NCI-H748 (cell line): ENCODE measurements at regions not wholly inside any gene's neighbourhood (a gene's known extent, or its start where the extent isn't known, plus 50 kb on each side); places are given as distances from the start of the nearest gene placed in this dataset.
"Not testable (repeated sequence)": the region's sequence is repeated elsewhere in the genome, so short reads cannot be mapped to it uniquely, and the experiment has no call there.

ENCODE experiments used
- DNase-seq: peaks from one replicate; lab custom pipeline; 2025; ENCODE audit not compliant: unreplicated experiment; lab: John Stamatoyannopoulos, UW

- DNase-seq, result no peak
Measured at GRCh38 chr10:100661520-100661919, 83.9 kb upstream of the PAX2 start.

- peak; percentile 6 for DNase-seq
Measured at GRCh38 chr10:100662067-100662466, 83.3 kb upstream of the PAX2 start.

- no peak for DNase-seq
Measured at GRCh38 chr10:100664316-100665149, 80.8 kb upstream of the PAX2 start.

- DNase-seq, result not testable (repeated sequence)
Measured at GRCh38 chr10:100666634-100667033, 78.7 kb upstream of the PAX2 start.

- no peak for DNase-seq
Measured at GRCh38 chr10:100669616-100670015, 75.8 kb upstream of the PAX2 start.

GRCh38 chr10:100670368-100670767, 75.0 kb upstream of the PAX2 start:
- DNase-seq, result no peak

- DNase-seq, result peak; percentile 56
Measured at GRCh38 chr10:100670828-100671479, 74.4 kb upstream of the PAX2 start.

GRCh38 chr10:100672199-100672598, 73.2 kb upstream of the PAX2 start:
- no peak for DNase-seq

GRCh38 chr10:100677290-100677945, 68.0 kb upstream of the PAX2 start:
- DNase-seq, result no peak

- DNase-seq, result peak; percentile 45
Measured at GRCh38 chr10:100679327-100679726, 66.1 kb upstream of the PAX2 start.

- peak; percentile 27 for DNase-seq
Measured at GRCh38 chr10:100683004-100683403, 62.4 kb upstream of the PAX2 start.

- DNase-seq, result no peak
Measured at GRCh38 chr10:100683545-100684300, 61.7 kb upstream of the PAX2 start.

- DNase-seq, result no peak
Measured at GRCh38 chr10:100684688-100685235, 60.6 kb upstream of the PAX2 start.

- no peak for DNase-seq
Measured at GRCh38 chr10:100685331-100685730, 60.1 kb upstream of the PAX2 start.

- DNase-seq, result peak; percentile 1
Measured at GRCh38 chr10:100687143-100688003, 58.0 kb upstream of the PAX2 start.

- no peak for DNase-seq
Measured at GRCh38 chr10:100688201-100688600, 57.2 kb upstream of the PAX2 start.

- no peak for DNase-seq
Measured at GRCh38 chr10:100693821-100694220, 51.6 kb upstream of the PAX2 start.
